ENCODE measurements at regions not wholly inside any gene's neighbourhood (a gene's known extent, or its start where the extent isn't known, plus 50 kb on each side); places are given as distances from the start of the nearest gene placed in this dataset.

DNA sequence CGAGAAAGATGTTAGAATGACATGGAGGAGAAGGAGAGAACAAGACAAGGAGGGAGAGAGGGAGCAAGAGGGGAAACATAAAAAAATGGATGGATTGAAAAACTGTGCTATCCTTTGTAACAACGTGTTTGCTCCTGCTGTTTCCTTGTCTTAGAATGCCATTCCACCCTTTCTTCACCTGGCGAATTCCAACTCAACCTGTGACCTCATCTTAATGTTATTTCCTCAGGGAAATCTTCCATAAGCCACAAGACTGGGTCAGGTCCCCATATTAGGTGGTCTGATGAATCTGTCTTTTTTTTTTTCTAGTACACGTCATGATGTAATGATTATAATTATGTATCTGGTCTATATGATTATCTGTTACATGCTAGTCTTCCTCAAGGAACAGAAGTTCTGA is 195.0 kb upstream of the MAF start:
- TF ChIP-seq L3MBTL2 (conservative IDR thresholded peaks at IDR 0.05) (no peak), SP1 (IDR thresholded peaks at IDR 0.05) (no peak)
